WTC11 (cell line): ENCODE measurements at regions not wholly inside any gene's neighbourhood (a gene's known extent, or its start where the extent isn't known, plus 50 kb on each side); places are given as distances from the start of the nearest gene placed in this dataset.

Experiments used
- ATAC-seq: fragments of 200-7000 bp; cut with Tn5 transposase; 2 replicates; pipeline ENCODE4 v1.10.0; 2021; ENCODE audit warnings: mild to moderate bottlenecking, moderate library complexity
- CTCF ChIA-PET: fragments of 300-600 bp; sonication (Branson Sonifier 250); formaldehyde crosslinking; loops from one replicate; lab custom pipeline; 2021; ENCODE audit warnings: antibody characterized with exemption; lab: Charles Lee
- POLR2A ChIA-PET: fragments of 350-600 bp; sonication (Branson Sonifier 250); formaldehyde crosslinking; loops from one replicate; lab custom pipeline; 2021; ENCODE audit warnings: antibody characterized with exemption; lab: Charles Lee
- DNase-seq: peaks from one replicate; pipeline ENCODE4 v3.0.0; 2021; ENCODE audit warnings: low spot score
- H3K27ac Mint-ChIP-seq: 2 replicates; pipeline ENCODE4 v1.8.0; 2021; ENCODE audit warnings: mixed read lengths
- H3K27me3 Mint-ChIP-seq: 2 replicates; pipeline ENCODE4 v1.8.0; 2021; ENCODE audit warnings: low read depth, mild to moderate bottlenecking, moderate library complexity, mixed read lengths
- H3K36me3 Mint-ChIP-seq: 2 replicates; pipeline ENCODE4 v1.8.0; 2021; ENCODE audit warnings: mixed read lengths
- H3K4me1 Mint-ChIP-seq: 2 replicates; pipeline ENCODE4 v1.8.0; 2022; ENCODE audit warnings: mixed read lengths
- H3K4me3 Mint-ChIP-seq: 2 replicates; pipeline ENCODE4 v1.8.0; 2021; ENCODE audit warnings: mild to moderate bottlenecking, moderate library complexity, mixed read lengths
- H3K9me3 Mint-ChIP-seq: 2 replicates; pipeline ENCODE4 v1.8.0; 2021; ENCODE audit warnings: mixed read lengths
- ATF1 ChIP-seq: sonication (generic); formaldehyde crosslinking; IDR thresholded peaks from 2 replicates; pipeline ENCODE4 v1.8.1; 2023; ENCODE audit warnings: mild to moderate bottlenecking, moderate library complexity, missing genetic modification reagents
- CREB1 ChIP-seq: sonication (generic); formaldehyde crosslinking; IDR thresholded peaks from 2 replicates; pipeline ENCODE4 v1.8.0; 2023; ENCODE audit warnings: mild to moderate bottlenecking, missing genetic modification reagents
- ELF4 ChIP-seq: sonication (generic); formaldehyde crosslinking; IDR thresholded peaks from 2 replicates; pipeline ENCODE4 v1.8.1; 2022; ENCODE audit warnings: low read depth, mild to moderate bottlenecking, moderate library complexity, missing genetic modification reagents
- GTF2I ChIP-seq: fragments of 250-450 bp; sonication (Bioruptor Pico); conservative IDR thresholded peaks from 2 replicates; pipeline ENCODE4 v1.4.0; 2021; ENCODE audit warnings: mild to moderate bottlenecking
- OVOL2 ChIP-seq: fragments of 250-450 bp; sonication (Bioruptor Pico); IDR thresholded peaks from 2 replicates; pipeline ENCODE4 v1.9.0; 2021; ENCODE audit warnings: mild to moderate bottlenecking, borderline replicate concordance
- RELA ChIP-seq: sonication (generic); formaldehyde crosslinking; IDR thresholded peaks from 2 replicates; pipeline ENCODE4 v1.8.1; 2022; ENCODE audit warnings: missing genetic modification reagents, mild to moderate bottlenecking, borderline replicate concordance
- ZNF121 ChIP-seq: sonication (generic); formaldehyde crosslinking; IDR thresholded peaks from 2 replicates; pipeline ENCODE4 v1.8.0; 2023; ENCODE audit warnings: missing genetic modification reagents
- ZNF317 ChIP-seq: sonication (generic); formaldehyde crosslinking; IDR thresholded peaks from 2 replicates; pipeline ENCODE4 v1.8.1; 2023; ENCODE audit warnings: low read depth, mild to moderate bottlenecking, moderate library complexity, missing genetic modification reagents, borderline replicate concordance
- ZNF423 ChIP-seq: fragments of 250-450 bp; sonication (Bioruptor Pico); IDR thresholded peaks from 2 replicates; pipeline ENCODE4 v2.1.2; 2022; ENCODE audit warnings: mild to moderate bottlenecking, moderate library complexity
- TF ChIP-seq, protein P1 (sequence below): fragments of 250-450 bp; sonication (Bioruptor Pico); IDR thresholded peaks from 2 replicates; pipeline ENCODE4 v1.9.0; 2021; ENCODE audit warnings: mild to moderate bottlenecking
- TF ChIP-seq, protein P2 (sequence below): sonication (generic); formaldehyde crosslinking; IDR thresholded peaks from 2 replicates; pipeline ENCODE4 v1.8.1; 2023; ENCODE audit warnings: mild to moderate bottlenecking, missing genetic modification reagents, moderate library complexity
- TF ChIP-seq, protein P3 (sequence below): fragments of 250-450 bp; sonication (Bioruptor Pico); IDR thresholded peaks from 2 replicates; pipeline ENCODE4 v1.9.0; 2021; ENCODE audit warnings: moderate library complexity, mild to moderate bottlenecking, inconsistent platforms, borderline replicate concordance
- TF ChIP-seq, protein P4 (sequence below): fragments of 250-450 bp; sonication (Bioruptor Pico); conservative IDR thresholded peaks from 2 replicates; pipeline ENCODE4 v1.9.0; 2021; ENCODE audit warnings: mild to moderate bottlenecking
- TF ChIP-seq, protein P5 (sequence below): sonication (generic); formaldehyde crosslinking; IDR thresholded peaks from 2 replicates; pipeline ENCODE4 v1.8.1; 2023; ENCODE audit warnings: mild to moderate bottlenecking, missing genetic modification reagents
- TF ChIP-seq, protein P6 (sequence below): sonication (generic); formaldehyde crosslinking; IDR thresholded peaks from 2 replicates; pipeline ENCODE4 v1.8.0; 2023; ENCODE audit warnings: missing genetic modification reagents, mild to moderate bottlenecking, borderline replicate concordance

DNA sequence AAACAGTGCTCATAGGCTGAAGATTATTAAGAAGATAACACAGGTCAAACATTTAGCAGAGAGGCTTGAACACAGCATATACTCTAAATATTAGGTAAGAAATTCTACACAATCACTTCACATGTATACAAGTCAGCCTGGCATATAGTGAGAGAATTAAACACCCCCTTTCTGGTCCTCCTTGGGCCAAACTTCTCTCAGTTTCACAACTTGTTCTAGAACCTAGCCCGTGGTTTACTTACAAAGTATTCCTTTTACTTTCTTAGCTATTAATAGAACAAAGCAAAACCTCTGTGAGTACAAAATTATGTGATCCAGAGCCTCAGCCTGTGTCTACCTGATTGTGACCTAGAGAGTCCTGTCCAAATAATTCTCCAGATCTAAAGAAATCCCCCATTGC is 562.8 kb downstream of the TNS1 start (continued):
- TF ChIP-seq, protein P1, sequence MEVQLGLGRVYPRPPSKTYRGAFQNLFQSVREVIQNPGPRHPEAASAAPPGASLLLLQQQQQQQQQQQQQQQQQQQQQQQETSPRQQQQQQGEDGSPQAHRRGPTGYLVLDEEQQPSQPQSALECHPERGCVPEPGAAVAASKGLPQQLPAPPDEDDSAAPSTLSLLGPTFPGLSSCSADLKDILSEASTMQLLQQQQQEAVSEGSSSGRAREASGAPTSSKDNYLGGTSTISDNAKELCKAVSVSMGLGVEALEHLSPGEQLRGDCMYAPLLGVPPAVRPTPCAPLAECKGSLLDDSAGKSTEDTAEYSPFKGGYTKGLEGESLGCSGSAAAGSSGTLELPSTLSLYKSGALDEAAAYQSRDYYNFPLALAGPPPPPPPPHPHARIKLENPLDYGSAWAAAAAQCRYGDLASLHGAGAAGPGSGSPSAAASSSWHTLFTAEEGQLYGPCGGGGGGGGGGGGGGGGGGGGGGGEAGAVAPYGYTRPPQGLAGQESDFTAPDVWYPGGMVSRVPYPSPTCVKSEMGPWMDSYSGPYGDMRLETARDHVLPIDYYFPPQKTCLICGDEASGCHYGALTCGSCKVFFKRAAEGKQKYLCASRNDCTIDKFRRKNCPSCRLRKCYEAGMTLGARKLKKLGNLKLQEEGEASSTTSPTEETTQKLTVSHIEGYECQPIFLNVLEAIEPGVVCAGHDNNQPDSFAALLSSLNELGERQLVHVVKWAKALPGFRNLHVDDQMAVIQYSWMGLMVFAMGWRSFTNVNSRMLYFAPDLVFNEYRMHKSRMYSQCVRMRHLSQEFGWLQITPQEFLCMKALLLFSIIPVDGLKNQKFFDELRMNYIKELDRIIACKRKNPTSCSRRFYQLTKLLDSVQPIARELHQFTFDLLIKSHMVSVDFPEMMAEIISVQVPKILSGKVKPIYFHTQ (CRISPR knock-in tag): no peak
- no peak for TF ChIP-seq CREB1 (CRISPR knock-in tag)
- TF ChIP-seq, protein P2, sequence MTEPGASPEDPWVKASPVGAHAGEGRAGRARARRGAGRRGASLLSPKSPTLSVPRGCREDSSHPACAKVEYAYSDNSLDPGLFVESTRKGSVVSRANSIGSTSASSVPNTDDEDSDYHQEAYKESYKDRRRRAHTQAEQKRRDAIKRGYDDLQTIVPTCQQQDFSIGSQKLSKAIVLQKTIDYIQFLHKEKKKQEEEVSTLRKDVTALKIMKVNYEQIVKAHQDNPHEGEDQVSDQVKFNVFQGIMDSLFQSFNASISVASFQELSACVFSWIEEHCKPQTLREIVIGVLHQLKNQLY: no peak

DNA sequence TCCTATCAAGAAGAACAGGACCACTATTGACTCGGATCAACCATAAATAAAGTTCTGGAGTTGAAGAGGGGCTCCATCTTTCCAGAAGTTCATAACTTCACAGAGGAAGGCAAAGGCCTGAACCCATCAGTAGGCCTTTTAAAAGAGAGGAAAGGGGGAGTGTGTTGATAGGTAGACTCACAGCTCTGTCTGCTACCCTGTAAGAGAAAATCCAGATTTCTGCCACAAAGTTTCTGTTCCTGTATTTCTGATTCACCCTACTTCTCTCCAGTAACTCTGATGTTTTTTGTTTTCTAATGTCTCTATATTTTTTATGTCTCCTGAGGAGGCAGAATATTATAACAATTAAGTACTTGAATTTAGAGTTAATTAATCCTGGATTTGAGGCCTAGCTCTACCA is 564.0 kb downstream of the TNS1 start:
- H3K27ac Mint-ChIP-seq: no peak overlapping the region
- H3K36me3 Mint-ChIP-seq: no peaks in the 10 kb centered on the region
- ChIA-PET POLR2A (no interaction called here), CTCF (no interaction called here)
- H3K4me1 Mint-ChIP-seq: peaks cover 13% of the 10 kb centered on the region
- H3K27me3 Mint-ChIP-seq: no peaks in the 10 kb centered on the region; the same call in 1 of the 2 replicates
- ATAC-seq (no peak), DNase-seq (no peak)
- TF ChIP-seq RELA (CRISPR knock-in tag): no peak
- TF ChIP-seq OVOL2 (CRISPR knock-in tag): no peak
- TF ChIP-seq, protein P3, sequence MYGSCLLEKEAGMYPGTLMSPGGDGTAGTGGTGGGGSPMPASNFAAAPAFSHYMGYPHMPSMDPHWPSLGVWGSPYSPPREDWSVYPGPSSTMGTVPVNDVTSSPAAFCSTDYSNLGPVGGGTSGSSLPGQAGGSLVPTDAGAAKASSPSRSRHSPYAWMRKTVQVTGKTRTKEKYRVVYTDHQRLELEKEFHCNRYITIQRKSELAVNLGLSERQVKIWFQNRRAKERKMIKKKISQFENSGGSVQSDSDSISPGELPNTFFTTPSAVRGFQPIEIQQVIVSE (CRISPR knock-in tag): no peak
- TF ChIP-seq, protein P4, sequence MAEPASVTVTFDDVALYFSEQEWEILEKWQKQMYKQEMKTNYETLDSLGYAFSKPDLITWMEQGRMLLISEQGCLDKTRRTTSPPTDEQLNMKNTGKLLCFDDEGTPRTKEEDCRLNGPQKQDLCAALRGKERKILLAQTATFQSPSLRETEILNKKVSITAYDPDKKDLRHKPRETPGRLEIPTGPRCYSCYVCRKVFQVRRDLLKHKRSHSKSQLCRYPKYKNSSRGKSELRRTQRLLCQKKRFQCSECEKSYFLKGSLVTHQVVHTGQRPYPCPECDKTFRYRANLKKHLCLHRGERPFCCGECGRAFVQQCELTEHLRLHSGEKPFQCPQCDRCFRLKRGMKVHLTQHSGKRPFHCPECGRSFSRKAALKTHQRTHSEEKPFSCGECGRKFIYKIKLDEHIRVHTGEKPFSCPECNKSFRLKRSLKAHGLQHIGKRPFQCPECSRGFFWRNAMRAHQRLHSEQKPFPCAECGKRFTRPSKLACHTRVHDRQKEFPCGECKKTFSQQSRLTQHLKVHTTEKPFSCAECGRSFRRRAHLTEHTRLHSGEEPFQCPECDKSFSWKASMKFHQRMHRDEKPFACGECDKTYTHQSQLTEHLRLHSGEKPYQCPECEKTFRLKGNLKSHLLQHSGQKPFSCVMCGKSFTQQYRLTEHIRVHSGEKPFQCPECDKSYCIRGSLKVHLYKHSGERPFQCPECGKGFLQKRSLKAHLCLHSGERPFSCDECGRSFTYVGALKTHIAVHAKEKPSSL (CRISPR knock-in tag): no peak
- TF ChIP-seq ZNF317 (CRISPR knock-in tag): no peak
- TF ChIP-seq ZNF423 (CRISPR knock-in tag): no peak
- no peak for TF ChIP-seq ZNF121 (CRISPR knock-in tag)
- no peak for TF ChIP-seq ELF4 (CRISPR knock-in tag)
- TF ChIP-seq GTF2I (CRISPR knock-in tag): no peak
- no peak for TF ChIP-seq ATF1
- TF ChIP-seq, protein P5, sequence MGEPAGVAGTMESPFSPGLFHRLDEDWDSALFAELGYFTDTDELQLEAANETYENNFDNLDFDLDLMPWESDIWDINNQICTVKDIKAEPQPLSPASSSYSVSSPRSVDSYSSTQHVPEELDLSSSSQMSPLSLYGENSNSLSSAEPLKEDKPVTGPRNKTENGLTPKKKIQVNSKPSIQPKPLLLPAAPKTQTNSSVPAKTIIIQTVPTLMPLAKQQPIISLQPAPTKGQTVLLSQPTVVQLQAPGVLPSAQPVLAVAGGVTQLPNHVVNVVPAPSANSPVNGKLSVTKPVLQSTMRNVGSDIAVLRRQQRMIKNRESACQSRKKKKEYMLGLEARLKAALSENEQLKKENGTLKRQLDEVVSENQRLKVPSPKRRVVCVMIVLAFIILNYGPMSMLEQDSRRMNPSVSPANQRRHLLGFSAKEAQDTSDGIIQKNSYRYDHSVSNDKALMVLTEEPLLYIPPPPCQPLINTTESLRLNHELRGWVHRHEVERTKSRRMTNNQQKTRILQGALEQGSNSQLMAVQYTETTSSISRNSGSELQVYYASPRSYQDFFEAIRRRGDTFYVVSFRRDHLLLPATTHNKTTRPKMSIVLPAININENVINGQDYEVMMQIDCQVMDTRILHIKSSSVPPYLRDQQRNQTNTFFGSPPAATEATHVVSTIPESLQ (CRISPR knock-in tag): no peak
- TF ChIP-seq, protein P6, sequence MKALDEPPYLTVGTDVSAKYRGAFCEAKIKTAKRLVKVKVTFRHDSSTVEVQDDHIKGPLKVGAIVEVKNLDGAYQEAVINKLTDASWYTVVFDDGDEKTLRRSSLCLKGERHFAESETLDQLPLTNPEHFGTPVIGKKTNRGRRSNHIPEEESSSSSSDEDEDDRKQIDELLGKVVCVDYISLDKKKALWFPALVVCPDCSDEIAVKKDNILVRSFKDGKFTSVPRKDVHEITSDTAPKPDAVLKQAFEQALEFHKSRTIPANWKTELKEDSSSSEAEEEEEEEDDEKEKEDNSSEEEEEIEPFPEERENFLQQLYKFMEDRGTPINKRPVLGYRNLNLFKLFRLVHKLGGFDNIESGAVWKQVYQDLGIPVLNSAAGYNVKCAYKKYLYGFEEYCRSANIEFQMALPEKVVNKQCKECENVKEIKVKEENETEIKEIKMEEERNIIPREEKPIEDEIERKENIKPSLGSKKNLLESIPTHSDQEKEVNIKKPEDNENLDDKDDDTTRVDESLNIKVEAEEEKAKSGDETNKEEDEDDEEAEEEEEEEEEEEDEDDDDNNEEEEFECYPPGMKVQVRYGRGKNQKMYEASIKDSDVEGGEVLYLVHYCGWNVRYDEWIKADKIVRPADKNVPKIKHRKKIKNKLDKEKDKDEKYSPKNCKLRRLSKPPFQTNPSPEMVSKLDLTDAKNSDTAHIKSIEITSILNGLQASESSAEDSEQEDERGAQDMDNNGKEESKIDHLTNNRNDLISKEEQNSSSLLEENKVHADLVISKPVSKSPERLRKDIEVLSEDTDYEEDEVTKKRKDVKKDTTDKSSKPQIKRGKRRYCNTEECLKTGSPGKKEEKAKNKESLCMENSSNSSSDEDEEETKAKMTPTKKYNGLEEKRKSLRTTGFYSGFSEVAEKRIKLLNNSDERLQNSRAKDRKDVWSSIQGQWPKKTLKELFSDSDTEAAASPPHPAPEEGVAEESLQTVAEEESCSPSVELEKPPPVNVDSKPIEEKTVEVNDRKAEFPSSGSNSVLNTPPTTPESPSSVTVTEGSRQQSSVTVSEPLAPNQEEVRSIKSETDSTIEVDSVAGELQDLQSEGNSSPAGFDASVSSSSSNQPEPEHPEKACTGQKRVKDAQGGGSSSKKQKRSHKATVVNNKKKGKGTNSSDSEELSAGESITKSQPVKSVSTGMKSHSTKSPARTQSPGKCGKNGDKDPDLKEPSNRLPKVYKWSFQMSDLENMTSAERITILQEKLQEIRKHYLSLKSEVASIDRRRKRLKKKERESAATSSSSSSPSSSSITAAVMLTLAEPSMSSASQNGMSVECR (CRISPR knock-in tag): no peak
- peaks cover 12% of the 10 kb centered on the region for H3K9me3 Mint-ChIP-seq
- no peak overlapping the region for H3K4me3 Mint-ChIP-seq
